ENCODE measurements at regions not wholly inside any gene's neighbourhood (a gene's known extent, or its start where the extent isn't known, plus 50 kb on each side); places are given as distances from the start of the nearest gene placed in this dataset.
"Not testable (repeated sequence)": the region's sequence is repeated elsewhere in the genome, so short reads cannot be mapped to it uniquely, and the experiment has no call there.

- BruUV-seq (replicated peaks), result TSS peak; percentile 88
- peak; percentile 89 for DNase-seq (ENCODE audit: low read depth, low spot score)
- POLR2A ChIA-PET, result interaction anchor here (1.4 kb wide), 1 partner anchor 504 kb away, joined by 4 read pairs; no protein-coding TSS in a partner anchor
- Histone ChIP-seq H3K9ac (ENCODE audit: low read length) (peak overlapping the region; percentile 56), H3K79me2 (ENCODE audit: insufficient read depth, low read length) (peaks cover 74% of the 10 kb centered on the region), H3K4me2 (ENCODE audit: low read length) (peak overlapping the region; percentile 48), H3K27ac (ENCODE audit: low read depth, low read length) (peak overlapping the region; percentile 82), H3K36me3 (ENCODE audit: control insufficient read depth in 1 of 2, insufficient read depth in 2 of 2, low read length in 2 of 2) (peaks cover 0 to 57% of the 10 kb centered on the region in 2 experiments; a peak in 2 of 4 replicates), H3K4me1 (ENCODE audit: control insufficient read depth in 1 of 2, insufficient read depth in 2 of 2, low read length in 2 of 2) (peaks cover 30 to 94% of the 10 kb centered on the region in 2 experiments)
- TF ChIP-seq POLR2AphosphoS5 (IDR thresholded peaks at IDR 0.05; ENCODE audit: low read depth, low read length) (peak; percentile 68; the same call in 1 of the 2 replicates), TCF7L2 (IDR thresholded peaks at IDR 0.05; ENCODE audit: borderline replicate concordance, extremely low read depth, insufficient read depth, insufficient read length) (peak; percentile 57)
- H3K4me3 ChIP-seq (replicated peaks in 1 of 2; ENCODE audit: low read depth in 1 of 2, low read length in 2 of 2); H4K20me1 ChIP-seq (ENCODE audit: insufficient read depth); H2AFZ ChIP-seq (ENCODE audit: low read depth, low read length, poor library complexity, severe bottlenecking); RAD21 ChIA-PET (ENCODE audit: low non-redundant PET in 1 of 2, low total read pairs in 2 of 2, uncharacterized antibody in 2 of 2, unreplicated experiment in 2 of 2); CTCF ChIA-PET; H3K9me2 ChIP-seq (ENCODE audit: insufficient read depth); H3K27me3 ChIP-seq (ENCODE audit: insufficient read depth, low read length); H3K9me3 ChIP-seq (ENCODE audit: control insufficient read depth in 1 of 2, insufficient read depth in 1 of 2, low read depth in 1 of 2, low read length in 2 of 2): not testable (repeated sequence)
- intact Hi-C loops (cut with micrococcal nuclease), result loop anchor here (2.0 kb wide), 1 partner anchor 461 kb away; no protein-coding TSS in a partner anchor
- ATAC-seq, result peak; percentile 77
Observed at GRCh38 chr5:82969221-82969976, 107.8 kb downstream of the TMEM167A start.

GRCh38 chr5:82967072-82967471 lies 110.1 kb downstream of the TMEM167A start:
- ChIA-PET POLR2A (no interaction called here), CTCF (interaction anchor here (1.3 kb wide), 1 partner anchor 325 kb away, joined by 4 read pairs; no protein-coding TSS in a partner anchor), RAD21 (ENCODE audit: low non-redundant PET in 1 of 2, low total read pairs in 2 of 2, uncharacterized antibody in 2 of 2, unreplicated experiment in 2 of 2) (no interaction called here)
- H4K20me1 ChIP-seq (ENCODE audit: insufficient read depth), result no peaks in the 10 kb centered on the region
- peaks cover 27 to 87% of the 10 kb centered on the region in 2 experiments for H3K4me1 ChIP-seq (ENCODE audit: control insufficient read depth in 1 of 2, insufficient read depth in 2 of 2, low read length in 2 of 2)
- H3K27me3 ChIP-seq (ENCODE audit: insufficient read depth, low read length), result no peaks in the 10 kb centered on the region
- intact Hi-C loops (cut with micrococcal nuclease), result no loop called here
- peak overlapping the region; percentile 32; the same call in 1 of the 2 replicates for H3K9ac ChIP-seq (ENCODE audit: low read length)
- no peak overlapping the region for H3K4me3 ChIP-seq (replicated peaks in 1 of 2; ENCODE audit: low read depth in 1 of 2, low read length in 2 of 2)
- peaks cover 76% of the 10 kb centered on the region for H3K79me2 ChIP-seq (ENCODE audit: insufficient read depth, low read length)
- peak overlapping the region; percentile 82; the same call in 1 of the 2 replicates for H3K27ac ChIP-seq (ENCODE audit: low read depth, low read length)
- H3K4me2 ChIP-seq (ENCODE audit: low read length), result peak overlapping the region; percentile 48; the same call in 1 of the 2 replicates
- BruUV-seq (replicated peaks), result no TSS peak
- no peak for TF ChIP-seq REST (IDR thresholded peaks at IDR 0.05; ENCODE audit: low read depth)
- no peak for TF ChIP-seq SRF (IDR thresholded peaks at IDR 0.05; ENCODE audit: low read depth)
- no peak for TF ChIP-seq FOSL1 (IDR thresholded peaks at IDR 0.05; ENCODE audit: low read depth)
- TF ChIP-seq EGR1 (IDR thresholded peaks at IDR 0.05; ENCODE audit: low read depth), result no peak
- TF ChIP-seq YY1 (IDR thresholded peaks at IDR 0.05; ENCODE audit: extremely low read depth, insufficient replicate concordance, low read depth, low read length), result no peak
- TF ChIP-seq SIN3A (IDR thresholded peaks at IDR 0.05; ENCODE audit: low read depth), result no peak
- no peak overlapping the region for H2AFZ ChIP-seq (ENCODE audit: low read depth, low read length, poor library complexity, severe bottlenecking)
- no peaks in the 10 kb centered on the region for H3K9me3 ChIP-seq (ENCODE audit: control insufficient read depth in 1 of 2, insufficient read depth in 1 of 2, low read depth in 1 of 2, low read length in 2 of 2)
- no peaks in the 10 kb centered on the region for H3K9me2 ChIP-seq (ENCODE audit: insufficient read depth)
- DNase-seq (ENCODE audit: low read depth, low spot score) (no peak), ATAC-seq (no peak)
- peaks cover 0 to 76% of the 10 kb centered on the region in 2 experiments; a peak in 2 of 4 replicates for H3K36me3 ChIP-seq (ENCODE audit: control insufficient read depth in 1 of 2, insufficient read depth in 2 of 2, low read length in 2 of 2)
